Upper lobe of left lung (tissue), 6 donors: ENCODE measurements at regions not wholly inside any gene's neighbourhood (a gene's known extent, or its start where the extent isn't known, plus 50 kb on each side); places are given as distances from the start of the nearest gene placed in this dataset.

ENCODE experiments used
- ATAC-seq, 2 donors: fragments of 200-7000 bp; cut with Tn5 transposase; one replicate each; pipeline ENCODE4 v1.9.1; 2022; ENCODE audit warnings: mild to moderate bottlenecking in 2 of 2, moderate library complexity in 2 of 2; ENCODE audit not compliant: low FRiP score in 2 of 2
- DNase-seq, 2 donors: peaks; one replicate each; pipeline ENCODE4 v3.0.0-alpha.2; 2019 to 2020
- H3K27ac ChIP-seq, 4 donors: fragments of 200-600 bp; sonication (generic); one replicate each; pipeline ENCODE4 v1.5.1; 2016 to 2019
- H3K27me3 ChIP-seq, 4 donors: fragments of 200-600 bp; sonication (generic); one replicate each; pipeline ENCODE4 v1.5.1; 2017 to 2019
- H3K36me3 ChIP-seq, 4 donors: fragments of 200-600 bp; sonication (generic); one replicate each; pipeline ENCODE4 v1.5.1; 2016 to 2019
- H3K4me1 ChIP-seq, 4 donors: fragments of 200-600 bp; sonication (generic); one replicate each; pipeline ENCODE4 v1.5.1; 2018 to 2019
- H3K4me3 ChIP-seq, 4 donors: fragments of 200-600 bp; sonication (generic); one replicate each; pipeline ENCODE4 v1.5.1; 2017 to 2019; ENCODE audit warnings: mild to moderate bottlenecking in 2 of 4, moderate library complexity in 1 of 4
- H3K9me3 ChIP-seq, 4 donors: fragments of 200-600 bp; sonication (generic); one replicate each; pipeline ENCODE4 v1.5.1; 2018 to 2019
- EP300 ChIP-seq, 4 donors: sonication (generic); formaldehyde crosslinking; IDR thresholded peaks; one replicate each; pipeline ENCODE4 v1.5.1; 2017; ENCODE audit warnings: antibody characterized with exemption in 4 of 4, control low read depth in 2 of 4
- POLR2A ChIP-seq, 4 donors: fragments of 450-650 bp; IDR thresholded peaks; one replicate each; pipeline ENCODE4 v1.5.1; 2016 to 2017; ENCODE audit warnings: antibody characterized with exemption in 4 of 4, mild to moderate bottlenecking in 2 of 4
- POLR2AphosphoS5 ChIP-seq, 2 donors: sonication (generic); formaldehyde crosslinking; IDR thresholded peaks; one replicate each; pipeline ENCODE4 v1.5.1; 2017; ENCODE audit warnings: antibody characterized with exemption in 2 of 2
- WGBS, 2 donors: methylation state at CpG; one replicate each; pipeline ENCODE4 v1.1.5; 2017 to 2018; 5-methylcytosine and 5-hydroxymethylcytosine counted together
- TF ChIP-seq, protein P1 (sequence below), 6 experiments: fragments of 450-650 bp in 4 of 6; fragments of 200-600 bp in 2 of 6; sonication (generic) in 2 of 6; IDR thresholded peaks; one replicate each; pipeline ENCODE4 v1.5.1; 2016 to 2019; ENCODE audit warnings: antibody characterized with exemption in 6 of 6
- donor health status: DM: no; HTN: no; CAD: no; lungs with moderate emphysema.
- donor health status: DM: no; HTN: yes; CAD: no; lungs with severe emphysema.

DNA sequence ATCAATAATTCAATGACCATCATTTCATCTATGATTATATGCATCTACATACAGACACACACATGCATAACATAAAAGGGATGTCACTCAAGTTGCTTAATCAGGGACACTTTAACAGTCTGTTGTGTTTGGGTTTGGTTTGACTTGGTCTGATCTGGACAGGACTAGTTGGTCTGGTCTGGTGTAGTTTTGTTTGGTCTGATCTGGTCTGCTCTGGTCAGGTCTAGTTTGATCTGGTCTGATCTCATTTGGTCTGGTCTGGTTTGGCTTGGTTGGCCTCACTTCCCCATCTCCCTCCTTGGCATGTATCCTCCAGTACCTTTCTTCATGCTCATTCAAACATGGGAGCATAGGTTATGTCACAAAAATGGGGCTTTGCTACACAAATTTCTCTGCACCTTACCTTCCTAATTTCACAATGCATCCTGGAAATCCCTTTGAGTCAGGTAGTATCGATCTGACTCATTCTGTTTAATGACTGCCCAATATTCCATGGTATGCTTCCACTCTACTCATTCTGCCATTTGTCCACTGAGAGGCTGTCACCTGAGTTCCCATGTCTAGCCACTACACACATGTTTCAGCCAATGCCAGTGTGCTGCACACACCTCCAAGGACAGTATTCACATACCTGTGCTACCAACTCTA is 73.0 kb upstream of the TPM1 start:
- H3K27me3 ChIP-seq: no peaks in the 10 kb centered on the region
- TF ChIP-seq EP300 (IDR thresholded peaks at IDR 0.05) (no peak), POLR2A (IDR thresholded peaks at IDR 0.05) (no peak), POLR2AphosphoS5 (IDR thresholded peaks at IDR 0.05) (no peak)
- TF ChIP-seq, protein P1, sequence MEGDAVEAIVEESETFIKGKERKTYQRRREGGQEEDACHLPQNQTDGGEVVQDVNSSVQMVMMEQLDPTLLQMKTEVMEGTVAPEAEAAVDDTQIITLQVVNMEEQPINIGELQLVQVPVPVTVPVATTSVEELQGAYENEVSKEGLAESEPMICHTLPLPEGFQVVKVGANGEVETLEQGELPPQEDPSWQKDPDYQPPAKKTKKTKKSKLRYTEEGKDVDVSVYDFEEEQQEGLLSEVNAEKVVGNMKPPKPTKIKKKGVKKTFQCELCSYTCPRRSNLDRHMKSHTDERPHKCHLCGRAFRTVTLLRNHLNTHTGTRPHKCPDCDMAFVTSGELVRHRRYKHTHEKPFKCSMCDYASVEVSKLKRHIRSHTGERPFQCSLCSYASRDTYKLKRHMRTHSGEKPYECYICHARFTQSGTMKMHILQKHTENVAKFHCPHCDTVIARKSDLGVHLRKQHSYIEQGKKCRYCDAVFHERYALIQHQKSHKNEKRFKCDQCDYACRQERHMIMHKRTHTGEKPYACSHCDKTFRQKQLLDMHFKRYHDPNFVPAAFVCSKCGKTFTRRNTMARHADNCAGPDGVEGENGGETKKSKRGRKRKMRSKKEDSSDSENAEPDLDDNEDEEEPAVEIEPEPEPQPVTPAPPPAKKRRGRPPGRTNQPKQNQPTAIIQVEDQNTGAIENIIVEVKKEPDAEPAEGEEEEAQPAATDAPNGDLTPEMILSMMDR (IDR thresholded peaks at IDR 0.05): no peak
- ATAC-seq: no peak
- 95 to 96% methylated on average over 1 of the region's 1 CpG for WGBS, 2 donors
- H3K4me1 ChIP-seq: no peaks in the 10 kb centered on the region
- H3K9me3 ChIP-seq: no peaks in the 10 kb centered on the region
- H3K4me3 ChIP-seq: no peak overlapping the region
- no peak for DNase-seq
- H3K36me3 ChIP-seq: no peaks in the 10 kb centered on the region
- no peak overlapping the region for H3K27ac ChIP-seq

DNA sequence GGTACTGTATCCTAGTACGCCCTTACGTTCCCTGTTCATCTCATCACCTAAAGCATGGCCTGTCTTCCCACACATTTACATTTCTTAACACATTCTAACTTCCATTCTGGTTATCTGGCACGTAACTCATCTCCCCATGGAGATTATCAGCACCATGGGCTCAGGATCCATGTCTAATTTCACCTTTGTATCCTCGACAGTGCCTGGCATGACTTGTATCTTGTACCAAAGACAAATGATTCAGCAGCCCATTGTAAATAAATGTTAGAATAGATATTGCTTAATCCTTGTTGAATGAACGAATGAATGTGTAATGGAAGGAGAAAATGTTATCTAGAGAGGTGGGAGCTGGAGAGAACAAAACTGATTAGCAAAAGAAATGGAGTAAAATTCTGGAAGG is 69.7 kb upstream of the TPM1 start:
- Histone ChIP-seq H3K27me3 (no peaks in the 10 kb centered on the region), H3K36me3 (no peaks in the 10 kb centered on the region), H3K27ac (no peak overlapping the region), H3K4me1 (no peaks in the 10 kb centered on the region), H3K4me3 (no peak overlapping the region), H3K9me3 (no peaks in the 10 kb centered on the region)
- DNase-seq (no peak), ATAC-seq (no peak)
- WGBS, 2 donors: 68 to 72% methylated on average over 5 of the region's 5 CpGs
- TF ChIP-seq, protein P1 (IDR thresholded peaks at IDR 0.05): no peak
- TF ChIP-seq EP300 (IDR thresholded peaks at IDR 0.05): no peak
- TF ChIP-seq POLR2A (IDR thresholded peaks at IDR 0.05): no peak
- TF ChIP-seq POLR2AphosphoS5 (IDR thresholded peaks at IDR 0.05): no peak

DNA sequence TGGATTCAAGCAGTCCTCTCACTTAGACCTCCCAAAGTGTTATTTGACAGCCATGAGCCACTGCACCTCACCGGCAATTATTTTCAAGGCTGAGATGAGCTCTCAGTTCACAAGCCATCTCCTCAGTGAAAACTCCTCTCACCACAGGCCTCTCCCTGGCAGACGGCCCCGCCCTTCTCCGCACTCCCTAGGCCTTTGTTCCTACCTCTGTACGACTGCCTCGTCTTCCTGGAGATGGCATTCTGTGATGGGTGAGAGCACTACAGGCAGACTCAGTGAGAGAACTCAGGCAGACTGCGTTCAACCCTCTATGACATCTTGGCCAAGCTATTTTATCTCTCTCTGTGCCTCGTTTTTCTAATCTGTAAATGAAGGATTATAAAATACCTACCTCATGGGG is 67.0 kb upstream of the TPM1 start:
- 77 to 78% methylated on average over 8 of the region's 8 CpGs for WGBS, 2 donors
- H3K36me3 ChIP-seq: no peaks in the 10 kb centered on the region
- H3K9me3 ChIP-seq: no peaks in the 10 kb centered on the region
- no peaks in the 10 kb centered on the region for H3K27me3 ChIP-seq
- TF ChIP-seq POLR2AphosphoS5 (IDR thresholded peaks at IDR 0.05): no peak
- no peak for TF ChIP-seq EP300 (IDR thresholded peaks at IDR 0.05)
- no peak for TF ChIP-seq POLR2A (IDR thresholded peaks at IDR 0.05)
- TF ChIP-seq, protein P1 (IDR thresholded peaks at IDR 0.05): no peak
- no peak overlapping the region for H3K4me3 ChIP-seq
- no peak overlapping the region for H3K27ac ChIP-seq
- ATAC-seq: no peak
- H3K4me1 ChIP-seq: no peaks in the 10 kb centered on the region
- no peak for DNase-seq

DNA sequence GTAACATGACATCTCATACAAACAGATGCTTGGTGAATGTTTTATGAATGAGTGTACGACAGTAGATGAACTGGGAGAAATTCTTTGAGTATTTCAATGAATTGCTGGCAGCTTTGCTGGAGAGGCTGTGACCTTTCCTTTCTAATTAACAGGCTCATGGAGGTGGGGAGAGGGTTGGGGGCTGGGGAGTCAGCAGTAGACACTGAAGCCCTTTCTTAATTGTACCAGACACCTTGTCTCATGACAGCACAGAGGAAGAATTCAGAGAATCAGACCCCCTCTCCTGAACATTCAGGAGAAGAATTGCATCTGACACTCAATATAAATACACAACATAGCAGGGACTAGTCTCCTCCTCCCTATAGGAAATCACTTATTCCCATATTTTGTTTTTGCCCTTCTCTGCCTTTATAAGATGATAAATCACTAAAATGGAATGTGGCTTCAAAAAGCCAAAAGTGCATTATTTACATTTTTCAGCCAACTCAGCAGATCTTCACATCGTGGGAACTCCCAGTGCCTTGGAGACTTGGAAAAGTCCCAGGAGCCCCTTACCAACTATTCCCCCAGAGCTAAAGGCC is 66.2 kb upstream of the TPM1 start:
- H3K36me3 ChIP-seq: no peaks in the 10 kb centered on the region
- WGBS, 2 donors: 41 to 44% methylated on average over 2 of the region's 2 CpGs
- no peaks in the 10 kb centered on the region for H3K9me3 ChIP-seq
- no peaks in the 10 kb centered on the region for H3K4me1 ChIP-seq
- no peak for ATAC-seq
- TF ChIP-seq EP300 (IDR thresholded peaks at IDR 0.05) (no peak), POLR2A (IDR thresholded peaks at IDR 0.05) (no peak), POLR2AphosphoS5 (IDR thresholded peaks at IDR 0.05) (no peak)
- TF ChIP-seq, protein P1 (IDR thresholded peaks at IDR 0.05): no peak
- no peak for DNase-seq
- H3K27ac ChIP-seq: no peak overlapping the region
- no peaks in the 10 kb centered on the region for H3K27me3 ChIP-seq
- no peak overlapping the region for H3K4me3 ChIP-seq
